Heart right ventricle (tissue), 16 donors: ENCODE measurements at regions not wholly inside any gene's neighbourhood (a gene's known extent, or its start where the extent isn't known, plus 50 kb on each side); places are given as distances from the start of the nearest gene placed in this dataset.
"Not testable (repeated sequence)": the region's sequence is repeated elsewhere in the genome, so short reads cannot be mapped to it uniquely, and the experiment has no call there.

ENCODE experiments used
- ATAC-seq, 8 donors: fragments of 200-7000 bp; cut with Tn5 transposase; one replicate each; pipeline ENCODE4 v1.9.1; 2020; ENCODE audit warnings: mild to moderate bottlenecking in 8 of 8, moderate library complexity in 8 of 8, moderate number of reproducible peaks in 1 of 8
- DNase-seq, 2 donors: peaks; one replicate each; pipeline ENCODE4 v3.0.0-alpha.2; 2020
- H3K27ac ChIP-seq, 10 donors: fragments of 200-600 bp; sonication (generic) in 2 of 10; one replicate each; pipeline versions ENCODE4 v1.5.0 to v1.8.0; 2020 to 2022; ENCODE audit warnings: mild to moderate bottlenecking in 3 of 10
- H3K27me3 ChIP-seq, 7 donors: fragments of 200-600 bp; one replicate each; pipeline ENCODE4 v1.8.0; 2021 to 2022; ENCODE audit warnings: mild to moderate bottlenecking in 2 of 7
- H3K36me3 ChIP-seq, 9 donors: fragments of 200-600 bp; sonication (generic) in 1 of 9; one replicate each; pipeline versions ENCODE4 v1.5.0 to v1.8.0; 2020 to 2022; ENCODE audit warnings: mild to moderate bottlenecking in 2 of 9
- H3K4me1 ChIP-seq, 9 donors: fragments of 200-600 bp; sonication (generic) in 1 of 9; one replicate each; pipeline versions ENCODE4 v1.5.0 to v1.8.0; 2020 to 2022; ENCODE audit warnings: mild to moderate bottlenecking in 4 of 9
- H3K4me3 ChIP-seq, 10 donors: fragments of 200-600 bp; sonication (generic) in 2 of 10; one replicate each; pipeline versions ENCODE4 v1.5.0 to v1.8.0; 2020 to 2022; ENCODE audit warnings: mild to moderate bottlenecking in 7 of 10, moderate library complexity in 2 of 10
- H3K9me3 ChIP-seq, 11 donors: fragments of 200-600 bp in 10 of 11; sonication (generic) in 2 of 11; one replicate each; pipeline versions ENCODE4 v1.5.0 to v1.8.0; 2013 to 2022; ENCODE audit warnings: mild to moderate bottlenecking in 2 of 11, control low read depth in 1 of 11, moderate library complexity in 1 of 11
- CTCF ChIP-seq, 9 donors: fragments of 200-600 bp; sonication (generic) in 2 of 9; IDR thresholded peaks; one replicate each; pipeline versions ENCODE4 v1.5.0 to v1.8.0; 2021 to 2022; ENCODE audit warnings: antibody characterized with exemption in 9 of 9, mild to moderate bottlenecking in 5 of 9, moderate library complexity in 1 of 9
- WGBS, 2 donors: extraction: QIAGEN DNeasy Blood & Tissue Kit; methylation state at CpG; one replicate each; pipeline ENCODE4 v1.1.7; 2013; ENCODE audit warnings: inconsistent platforms in 1 of 2; 5-methylcytosine and 5-hydroxymethylcytosine counted together
- intact Hi-C, 10 donors: fragments of 100-400 bp; cut with DNase I; formaldehyde crosslinking; loops; one replicate each; pipeline versions ENCODE4 v1.11.1 to v1.14.2; 2022
- donor health status: Arrhythmogenic right ventricular cardiomyopathy.
- donor health status: ischemic (EF 13 %, LVEDD 7.1; RV severe dilation, severe dysfunction).
- donor health status: healthy with polysubstance abuse.
- donor health status: DM: no; HTN: yes; CAD: no.
- donor health status: DM: no; HTN: no; CAD: no.
- donor health status: ischemic (EF 25% LVEDD 6.9; RV normal size, moderate dysfunction).
- donor health status: ischemic (EF 25% LVEDD 5.7; RV mildly dilated, moderate dysfunction).
- donor health status: healthy.
- donor health status: DM: yes; HTN: yes; CAD: no.
- donor health status: Ischemic cardiomyopathy.
- donor health status: ischemic (EF 35%, LVEDD 5.7; RV mildly dilated, moderate dysfunction).
- donor health status: nonischemic (EF 11% LVEDD 7.7; RV severe dilation, severe dysfunction).
- donor health status: DM: yes; HTN: yes; CAD: no.
- donor health status: PGD.
- donor health status: ischemic (EF 29% LVEDD 5.4; RV normal size, mild dysfunction).
- donor health status: nonischemic (EF 23%, LVEDD 6.1; RV moderate dilation, normal function).

- ATAC-seq, H3K27ac ChIP-seq, intact Hi-C loops: not testable (repeated sequence)
Observed at GRCh38 chr16:18104412-18104811, 232.1 kb downstream of the NPIPA8 start.

GRCh38 chr16:18101077-18101476 is 235.5 kb downstream of the NPIPA8 start:
- H3K4me3 ChIP-seq, DNase-seq, intact Hi-C loops, H3K4me1 ChIP-seq, H3K9me3 ChIP-seq, H3K36me3 ChIP-seq, ATAC-seq, H3K27ac ChIP-seq, H3K27me3 ChIP-seq: not testable (repeated sequence)
- WGBS, 2 donors: no CpG with 5 or more reads among the region's 2 CpGs

More at GRCh38 chr16:18104412-18104811, 232.1 kb downstream of the NPIPA8 start:
- not testable (repeated sequence) for H3K36me3 ChIP-seq, H3K27me3 ChIP-seq, H3K9me3 ChIP-seq, H3K4me3 ChIP-seq, H3K4me1 ChIP-seq, DNase-seq
- no CpG with 5 or more reads among the region's 2 CpGs for WGBS, 2 donors

- ATAC-seq, intact Hi-C loops, DNase-seq, H3K4me3 ChIP-seq, H3K4me1 ChIP-seq, H3K27me3 ChIP-seq, H3K36me3 ChIP-seq, H3K9me3 ChIP-seq, H3K27ac ChIP-seq: not testable (repeated sequence)
- WGBS, 2 donors: 42 to 52% methylated on average over 1 of the region's 1 CpG
Observed at GRCh38 chr16:18092605-18093004, 243.9 kb downstream of the NPIPA8 start.

GRCh38 chr16:18080658-18081363 is 255.7 kb downstream of the NPIPA8 start:
- H3K4me3 ChIP-seq, H3K9me3 ChIP-seq, H3K27ac ChIP-seq, DNase-seq, H3K27me3 ChIP-seq, intact Hi-C loops, H3K36me3 ChIP-seq, H3K4me1 ChIP-seq, ATAC-seq: not testable (repeated sequence)
- WGBS, 2 donors: 60 to 87% methylated on average over 1 to 2 of the region's 2 CpGs

- H3K4me3 ChIP-seq, ATAC-seq, intact Hi-C loops, H3K27ac ChIP-seq, DNase-seq, H3K36me3 ChIP-seq, H3K27me3 ChIP-seq, H3K4me1 ChIP-seq, H3K9me3 ChIP-seq: not testable (repeated sequence)
Observed at GRCh38 chr16:18077910-18078309, 258.6 kb downstream of the NPIPA8 start.

- Histone ChIP-seq H3K9me3 (peaks cover 0 to 7% (median 0%) of the 10 kb centered on the region in 11 donors), H3K27me3 (peaks cover 0 to 12% (median 0%) of the 10 kb centered on the region in 7 donors), H3K27ac (no peak overlapping the region), H3K36me3 (no peaks in the 10 kb centered on the region), H3K4me3 (no peak overlapping the region), H3K4me1 (no peaks in the 10 kb centered on the region)
- ATAC-seq (no peak), DNase-seq (no peak)
- WGBS, 2 donors: 67 to 71% methylated on average over 1 of the region's 1 CpG
- intact Hi-C loops: no loop called here
- TF ChIP-seq CTCF (IDR thresholded peaks at IDR 0.05): no peak
Observed at GRCh38 chr16:18072161-18072560, 264.4 kb downstream of the NPIPA8 start.

GRCh38 chr16:18069683-18070082 is 266.9 kb downstream of the NPIPA8 start:
- no peak for TF ChIP-seq CTCF (IDR thresholded peaks at IDR 0.05)
- Histone ChIP-seq H3K4me1 (no peaks in the 10 kb centered on the region), H3K9me3 (peaks cover 0 to 31% (median 0%) of the 10 kb centered on the region in 11 donors), H3K36me3 (no peaks in the 10 kb centered on the region), H3K27me3 (peaks cover 0 to 12% (median 0%) of the 10 kb centered on the region in 7 donors), H3K27ac (no peak overlapping the region), H3K4me3 (no peak overlapping the region)
- DNase-seq: no peak
- intact Hi-C loops: no loop called here
- no peak for ATAC-seq
